A673 (cell line): ENCODE measurements at regions not wholly inside any gene's neighbourhood (a gene's known extent, or its start where the extent isn't known, plus 50 kb on each side); places are given as distances from the start of the nearest gene placed in this dataset.

Experiments used
- CTCF ChIP-seq: fragments of 300-800, 200-600 bp; sonication (generic); conservative IDR thresholded peaks from 2 replicates; pipeline ENCODE4 v1.5.1; 2017; ENCODE audit warnings: low read depth, mild to moderate bottlenecking, antibody characterized with exemption, low read length, moderate library complexity, mixed read lengths
- EZH2 ChIP-seq: fragments of 200-600 bp; sonication (generic); IDR thresholded peaks from 2 replicates; pipeline ENCODE4 v1.6.1; 2017; ENCODE audit warnings: borderline replicate concordance, low read depth, mild to moderate bottlenecking, mixed read lengths, antibody characterized with exemption, low read length; ENCODE audit not compliant: poor library complexity, severe bottlenecking

- TF ChIP-seq CTCF: no peak
- no peak for TF ChIP-seq EZH2
Measured at GRCh38 chr11:87597725-87598124, 560.0 kb downstream of the TMEM135 start.
